CD4-positive, alpha-beta T cell treated with Interleukin-17A for 1 hour (primary cell): ENCODE measurements at regions not wholly inside any gene's neighbourhood (a gene's known extent, or its start where the extent isn't known, plus 50 kb on each side); places are given as distances from the start of the nearest gene placed in this dataset.

ENCODE experiments used
- DNase-seq: peaks from one replicate; pipeline ENCODE4 v3.0.0-alpha.2; 2020

DNA sequence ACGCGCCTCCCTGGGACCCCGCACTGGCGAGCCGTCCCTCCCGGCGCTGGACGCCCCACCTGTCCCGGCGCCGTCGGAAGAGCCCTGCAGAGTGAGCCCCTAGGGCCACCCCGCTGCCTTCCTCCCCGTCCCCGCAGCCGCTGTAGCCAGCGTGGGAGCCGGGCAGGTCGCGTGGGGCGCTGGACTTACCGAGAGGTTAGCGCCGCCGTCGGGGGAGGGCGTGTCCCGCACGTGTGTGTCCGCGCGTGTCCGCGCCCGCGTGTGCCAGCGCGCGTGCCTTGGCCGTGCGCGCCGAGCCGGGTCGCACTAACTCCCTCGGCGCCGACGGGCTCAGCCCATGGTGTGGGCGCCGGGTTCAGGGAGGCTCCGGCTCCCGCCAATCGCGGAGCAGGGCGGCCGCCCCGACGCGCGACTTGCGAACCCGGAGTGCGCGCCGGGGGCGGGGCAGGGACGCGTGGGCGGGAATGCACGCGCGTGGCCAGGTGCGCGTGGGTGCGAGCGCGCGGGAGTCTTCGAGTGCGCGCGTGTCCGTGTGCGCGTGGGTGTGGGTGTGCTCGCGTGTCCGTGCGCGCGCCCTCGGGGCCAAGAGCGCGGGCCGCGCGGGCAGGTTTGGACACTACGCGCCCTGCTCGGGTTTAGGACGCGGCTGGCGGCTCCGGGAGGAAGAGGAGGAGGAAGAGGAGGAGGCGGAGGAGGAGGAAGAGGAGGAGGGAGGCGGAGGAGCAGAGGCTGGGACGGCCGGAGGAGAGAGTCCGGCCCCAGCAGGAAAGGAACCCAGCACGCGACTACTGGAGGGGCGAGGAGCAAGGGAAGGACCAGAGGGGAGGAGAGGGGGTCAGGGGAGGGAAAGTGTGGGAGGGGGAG is 145.2 kb upstream of the ETS2 start:
- DNase-seq, result no peak

DNA sequence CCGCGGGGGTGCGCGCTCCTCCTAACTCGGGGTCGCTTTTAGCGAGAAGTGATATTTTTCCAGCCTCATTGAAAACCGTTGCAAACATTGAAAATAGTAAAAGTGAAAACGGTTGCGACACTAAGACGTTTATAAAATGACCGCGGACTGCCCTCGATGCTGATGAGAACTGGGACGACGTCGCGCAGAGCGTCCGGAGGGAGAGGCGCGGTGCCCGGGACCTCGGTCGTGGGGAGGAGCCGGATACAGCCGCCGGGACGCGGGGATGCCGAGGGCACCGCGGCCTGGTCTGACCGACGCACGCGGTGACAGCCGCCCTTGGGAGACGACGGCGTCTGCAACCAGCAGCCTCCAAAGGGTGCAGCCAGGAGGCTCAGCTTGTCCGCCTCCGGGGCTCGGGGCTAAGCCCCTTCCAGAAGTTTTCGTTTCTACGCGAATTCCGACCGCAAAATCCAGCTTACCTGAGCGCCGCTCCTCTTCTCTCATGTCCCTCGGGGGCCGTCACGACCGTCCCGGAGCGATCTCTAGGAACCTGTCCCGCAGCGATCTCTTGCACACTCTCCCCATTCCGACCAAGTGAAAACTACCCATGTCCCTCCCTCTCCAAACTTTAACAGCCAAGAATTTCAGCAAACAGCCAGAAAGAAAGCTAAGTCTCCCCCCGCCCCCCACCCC is 144.4 kb upstream of the ETS2 start:
- no peak for DNase-seq

- no peak for DNase-seq
Measured at GRCh38 chr21:38661889-38662568, 143.7 kb upstream of the ETS2 start.

DNA sequence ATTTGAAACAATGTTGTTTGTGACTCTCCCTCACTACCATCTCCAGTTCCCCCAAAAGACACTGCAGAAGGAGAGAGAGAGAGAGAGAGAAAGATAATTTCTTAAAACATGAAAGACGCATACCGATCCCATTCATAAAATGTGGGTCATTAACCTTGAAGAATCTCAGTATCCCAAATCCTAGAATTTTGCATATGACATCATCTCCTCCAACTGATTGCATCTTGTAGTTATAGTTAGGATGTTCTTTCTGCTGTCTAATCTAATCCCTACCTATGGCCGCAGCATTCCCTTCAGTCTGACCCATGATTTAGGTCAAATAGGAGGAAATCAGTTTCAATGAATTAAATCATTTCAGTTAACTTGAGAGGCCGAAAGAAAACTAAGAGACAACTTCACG is 142.4 kb upstream of the ETS2 start:
- DNase-seq, result no peak

DNA sequence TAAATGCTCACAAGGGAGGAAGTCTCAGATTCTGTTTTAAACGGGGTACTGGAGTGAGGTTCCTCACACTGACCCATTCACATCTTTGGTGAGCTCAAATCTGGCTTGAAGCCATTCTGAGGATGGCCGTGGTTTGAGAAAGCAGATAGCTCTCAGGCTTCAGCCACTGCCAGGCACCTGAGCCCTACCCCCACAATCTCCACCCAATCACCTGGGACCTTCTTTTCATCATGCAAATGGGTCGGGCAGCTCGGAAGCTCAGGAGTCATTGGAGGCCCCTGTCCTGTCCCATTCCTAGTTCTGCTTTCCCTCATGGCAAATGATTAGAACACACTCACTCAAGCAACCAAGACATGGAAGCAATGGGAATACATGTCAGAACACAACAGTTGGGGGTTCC is 141.4 kb upstream of the ETS2 start:
- no peak for DNase-seq

DNA sequence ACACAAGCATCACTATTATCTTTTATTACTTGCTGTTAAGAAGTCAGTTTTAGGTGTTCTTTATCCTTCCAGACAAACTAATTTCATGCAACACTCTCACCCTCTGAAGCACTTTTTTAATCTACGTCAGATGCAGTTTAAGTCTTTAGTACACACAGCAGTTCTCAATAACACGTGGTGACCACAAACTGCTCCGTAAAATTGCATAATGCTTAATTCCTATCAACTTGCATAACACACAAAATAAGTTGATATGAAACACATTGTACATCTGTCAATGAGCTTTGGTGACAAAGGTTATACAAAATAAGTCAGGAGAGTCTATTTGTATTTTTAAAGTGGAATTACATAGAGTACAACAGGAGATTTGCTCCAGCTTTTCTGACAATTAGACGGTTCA is 140.9 kb upstream of the ETS2 start:
- DNase-seq, result no peak

GRCh38 chr21:38667291-38667870 is 138.3 kb upstream of the ETS2 start:
- no peak for DNase-seq

DNA sequence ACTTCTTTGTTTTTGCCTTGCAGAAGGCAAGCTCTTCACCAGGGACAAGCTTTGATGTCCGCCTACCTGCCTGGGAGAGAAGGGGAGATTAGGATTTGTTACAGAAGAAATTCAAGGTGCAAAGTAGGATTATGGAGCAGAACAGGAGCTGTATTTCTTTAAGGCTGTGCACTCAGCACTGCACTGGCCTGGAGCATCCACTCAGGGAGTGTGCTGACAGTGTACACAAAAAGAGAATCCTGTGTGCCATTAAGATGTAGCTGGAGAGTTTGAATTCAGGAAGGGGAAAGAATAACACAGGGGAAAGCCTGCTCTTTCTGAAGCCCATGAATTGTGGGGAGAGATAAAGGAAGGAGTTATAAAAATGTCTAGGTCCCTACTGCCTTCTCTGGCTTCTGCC is 137.7 kb upstream of the ETS2 start:
- DNase-seq, result no peak

- DNase-seq, result no peak
Measured at GRCh38 chr21:38668541-38668940, 137.2 kb upstream of the ETS2 start.

GRCh38 chr21:38669186-38669585 is 136.5 kb upstream of the ETS2 start:
- DNase-seq, result no peak

GRCh38 chr21:38670861-38671260 is 134.9 kb upstream of the ETS2 start:
- no peak for DNase-seq

GRCh38 chr21:38671773-38672172 is 134.0 kb upstream of the ETS2 start:
- no peak for DNase-seq

- DNase-seq, result no peak
Measured at GRCh38 chr21:38675182-38675824, 130.4 kb upstream of the ETS2 start.

DNA sequence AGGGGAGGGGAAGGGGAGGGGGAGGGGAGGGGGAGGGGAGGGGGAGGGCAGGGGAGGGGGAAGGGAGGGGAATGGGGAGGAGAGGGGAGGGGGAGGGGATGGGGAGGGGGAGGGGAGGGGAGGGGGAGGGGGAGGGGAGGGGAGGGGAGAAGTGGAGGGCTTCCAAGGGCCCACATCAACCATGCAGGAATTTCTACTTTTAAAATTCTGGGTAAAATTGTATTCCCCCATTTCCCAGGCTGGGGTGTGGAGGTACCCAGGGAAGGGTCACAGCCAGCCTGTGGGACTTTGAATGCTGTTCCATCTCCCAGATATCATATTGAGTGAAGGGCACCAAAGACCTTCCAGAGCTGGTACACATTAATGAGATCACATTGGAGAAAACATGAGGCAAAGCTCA is 126.9 kb upstream of the ETS2 start:
- no peak for DNase-seq

DNA sequence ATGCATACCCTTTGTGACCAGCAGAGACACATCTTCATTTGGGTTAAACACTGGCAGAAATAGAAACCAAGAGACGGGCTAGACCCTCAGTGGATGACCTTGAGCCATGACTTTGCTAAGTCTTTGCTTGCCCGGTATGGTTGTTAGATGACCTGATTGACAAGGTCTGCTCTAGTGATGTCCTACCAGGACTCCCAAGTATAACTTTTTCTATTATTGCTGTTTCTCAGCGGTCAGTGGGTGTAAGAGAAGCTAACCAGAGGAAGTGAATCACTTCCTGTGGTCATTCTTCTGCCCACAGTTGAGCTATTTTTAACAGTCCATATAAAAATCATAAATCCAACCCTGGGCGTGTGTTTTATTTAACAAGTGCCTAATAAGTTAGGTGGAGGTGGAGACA is 126.2 kb upstream of the ETS2 start:
- no peak for DNase-seq

DNA sequence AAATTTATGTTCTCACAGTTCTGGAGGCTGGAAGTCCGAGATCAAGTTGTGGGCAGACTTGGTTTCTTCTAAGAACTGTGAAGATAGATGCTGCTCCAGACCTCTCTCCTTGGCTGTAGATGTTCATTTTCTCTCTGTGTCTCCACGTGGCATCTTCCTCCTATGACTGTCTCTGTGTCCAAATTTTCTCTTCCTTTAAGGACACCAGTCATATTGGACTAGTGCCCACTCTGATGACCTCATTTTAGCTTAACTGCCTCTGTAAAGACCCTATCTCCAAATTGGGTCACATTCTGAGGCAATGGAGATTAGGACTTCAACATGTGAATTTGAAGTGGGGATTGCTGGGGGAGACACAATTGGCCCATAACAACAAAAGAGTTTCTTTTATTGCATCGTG is 125.3 kb upstream of the ETS2 start:
- no peak for DNase-seq

DNA sequence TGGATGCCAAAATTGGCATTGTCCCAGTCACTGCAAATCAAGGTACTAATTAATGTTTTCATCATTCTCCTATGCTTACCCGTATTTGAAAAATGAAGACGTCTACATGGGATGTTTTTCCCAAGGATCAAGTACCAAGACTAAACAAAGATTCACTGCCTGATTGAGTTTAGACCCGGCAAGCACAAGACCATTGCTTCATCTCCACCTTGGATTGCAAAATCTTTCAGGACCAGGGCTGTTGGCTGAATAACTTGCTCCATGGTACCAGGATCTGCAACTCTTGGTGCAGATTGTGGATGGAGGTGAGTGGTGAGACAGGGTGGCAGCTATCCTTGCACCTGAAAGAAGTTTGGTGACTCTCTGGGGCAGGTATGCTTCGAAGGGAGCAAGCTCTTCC is 122.5 kb upstream of the ETS2 start:
- no peak for DNase-seq

DNA sequence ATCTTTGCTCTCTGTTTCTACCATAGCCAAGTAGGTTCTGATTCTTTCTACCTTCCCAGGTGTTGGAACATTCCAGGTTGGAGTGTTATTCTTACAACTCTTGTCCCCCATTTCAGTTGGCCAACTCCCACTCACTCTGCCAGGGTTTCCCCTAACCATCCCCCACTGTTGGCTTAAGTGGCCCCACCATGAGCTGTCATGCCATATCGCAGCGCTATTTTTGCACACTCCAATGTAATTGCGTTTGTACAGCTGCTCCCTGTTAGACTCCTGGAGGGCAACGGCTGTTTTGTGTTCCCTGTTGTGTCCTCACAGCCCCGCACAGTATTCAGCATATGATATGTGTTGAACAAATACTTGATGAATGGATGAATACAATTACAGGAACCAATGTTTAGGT is 117.7 kb upstream of the ETS2 start:
- DNase-seq, result no peak

- no peak for DNase-seq
Measured at GRCh38 chr21:38691631-38692030, 114.1 kb upstream of the ETS2 start.

- no peak for DNase-seq
Measured at GRCh38 chr21:38696579-38696978, 109.2 kb upstream of the ETS2 start.

- no peak for DNase-seq
Measured at GRCh38 chr21:38699048-38699447, 106.7 kb upstream of the ETS2 start.

DNA sequence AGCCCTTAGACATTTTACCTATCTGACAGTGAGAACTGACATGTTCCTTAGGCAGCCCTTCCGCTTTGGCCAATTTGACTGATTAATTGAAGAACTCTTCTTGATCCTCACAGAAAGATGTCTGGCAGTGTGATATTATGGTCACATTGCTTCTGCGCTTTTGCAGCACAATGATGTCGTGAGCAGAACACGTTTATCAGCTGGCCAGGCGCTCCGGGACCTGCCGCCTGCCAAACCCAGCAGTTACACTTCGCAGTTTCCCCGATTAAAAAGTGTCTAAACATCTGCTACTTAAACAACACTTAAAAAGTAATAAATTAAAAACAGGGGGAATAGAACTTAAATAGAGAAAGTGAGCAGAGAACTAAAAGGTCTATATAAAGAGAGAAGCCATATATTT is 103.5 kb upstream of the ETS2 start:
- no peak for DNase-seq

DNA sequence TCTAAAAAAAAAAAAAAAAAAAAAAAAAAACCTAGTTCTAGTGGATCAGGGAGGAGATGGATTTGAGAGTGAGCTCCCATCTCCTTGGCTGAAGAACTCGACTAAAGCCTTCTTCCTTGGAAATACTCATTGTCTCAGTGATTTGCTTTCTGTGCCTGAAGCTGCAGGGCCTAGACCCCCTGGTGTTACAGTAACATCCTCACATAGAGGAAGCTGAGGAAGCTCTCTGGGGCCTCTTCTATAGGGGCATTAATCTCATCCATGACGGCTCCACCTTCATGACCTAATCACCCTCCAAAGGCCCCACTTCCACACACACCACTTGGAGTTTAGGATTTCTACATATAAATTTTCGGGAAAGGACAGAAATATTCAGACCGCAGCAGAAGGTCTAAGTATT is 95.9 kb upstream of the ETS2 start:
- no peak for DNase-seq
